Right lobe of liver (tissue), 6 donors: ENCODE measurements at regions not wholly inside any gene's neighbourhood (a gene's known extent, or its start where the extent isn't known, plus 50 kb on each side); places are given as distances from the start of the nearest gene placed in this dataset.

Experiments used
- ATAC-seq, 4 donors: fragments of 200-7000 bp; cut with Tn5 transposase; one replicate each; pipeline ENCODE4 v1.9.1; 2020; ENCODE audit warnings: mild to moderate bottlenecking in 4 of 4, moderate library complexity in 4 of 4
- DNase-seq, 3 donors: peaks; one replicate each; pipeline ENCODE4 v3.0.0-alpha.2; 2020
- H3K27ac ChIP-seq, 3 donors: fragments of 200-600 bp; one replicate each; pipeline ENCODE4 v1.8.0; 2022
- H3K27me3 ChIP-seq, 2 donors: fragments of 200-600 bp; one replicate each; pipeline ENCODE4 v1.8.0; 2022
- H3K36me3 ChIP-seq, 4 donors: fragments of 200-600 bp; sonication (generic) in 1 of 4; one replicate each; pipeline versions ENCODE4 v1.5.1 to v1.8.0; 2017 to 2022; ENCODE audit warnings: control low read depth in 1 of 4
- H3K4me1 ChIP-seq, 4 donors: fragments of 200-600 bp; sonication (generic) in 1 of 4; one replicate each; pipeline versions ENCODE4 v1.5.1 to v1.8.0; 2017 to 2022; ENCODE audit warnings: control low read depth in 1 of 4
- H3K4me3 ChIP-seq, 3 donors: fragments of 200-600 bp; one replicate each; pipeline ENCODE4 v1.8.0; 2022
- H3K9me3 ChIP-seq, 4 donors: fragments of 200-600 bp; sonication (generic) in 1 of 4; one replicate each; pipeline versions ENCODE4 v1.5.1 to v1.8.0; 2017 to 2022; ENCODE audit warnings: control low read depth in 1 of 4
- CTCF ChIP-seq, 4 donors: fragments of 200-600 bp in 3 of 4; fragments of 450-650 bp in 1 of 4; IDR thresholded peaks; one replicate each; pipeline versions ENCODE4 v1.5.1 to v1.8.0; 2016 to 2022; ENCODE audit warnings: antibody characterized with exemption in 4 of 4, mild to moderate bottlenecking in 2 of 4
- POLR2A ChIP-seq: fragments of 450-650 bp; IDR thresholded peaks from one replicate; pipeline ENCODE4 v1.6.1; 2017; ENCODE audit warnings: antibody characterized with exemption, mild to moderate bottlenecking
- WGBS: methylation state at CpG from one replicate; pipeline ENCODE4 v1.1.6; 2018; ENCODE audit warnings: low coverage, low lambda C conversion rate; ENCODE audit not compliant: insufficient coverage; ENCODE audit errors: missing lambda C conversion rate; 5-methylcytosine and 5-hydroxymethylcytosine counted together
- intact Hi-C, 2 donors: fragments of 100-400 bp; cut with DNase I; formaldehyde crosslinking; loops; one replicate each; pipeline versions ENCODE4 v1.11.2 to v1.14.1; 2022
- donor health status: DM: no; HTN: yes; CAD: no.
- donor health status: DM: no; HTN: no; CAD: no.
- donor health status: DM: no; HTN: no; CAD: no.
- donor health status: DM: no; HTN: yes; CAD: no.
- donor health status: DM: no; HTN: yes; CAD: no.

GRCh38 chr2:150788426-150789140, 301.1 kb upstream of the RND3 start:
- TF ChIP-seq POLR2A, result no peak
- TF ChIP-seq CTCF (IDR thresholded peaks at IDR 0.05), result no peak
- H3K27ac ChIP-seq, result no peak overlapping the region
- no peaks in the 10 kb centered on the region for H3K4me1 ChIP-seq
- WGBS, result 89% methylated on average over 3 of the region's 3 CpGs
- H3K27me3 ChIP-seq, result no peaks in the 10 kb centered on the region
- intact Hi-C loops, result no loop called here
- ATAC-seq, result no peak
- no peak overlapping the region for H3K4me3 ChIP-seq
- DNase-seq, result no peak
- H3K9me3 ChIP-seq, result peaks cover 0 to 3% (median 1%) of the 10 kb centered on the region in 4 donors
- no peaks in the 10 kb centered on the region for H3K36me3 ChIP-seq

GRCh38 chr2:150787353-150788093, 300.1 kb upstream of the RND3 start:
- intact Hi-C loops, result no loop called here
- DNase-seq (no peak), ATAC-seq (no peak)
- H3K36me3 ChIP-seq, result no peaks in the 10 kb centered on the region
- no peak overlapping the region for H3K4me3 ChIP-seq
- no peaks in the 10 kb centered on the region for H3K4me1 ChIP-seq
- no peak overlapping the region for H3K27ac ChIP-seq
- 67% methylated on average over 6 of the region's 6 CpGs for WGBS
- H3K9me3 ChIP-seq, result peaks cover 0 to 3% (median 1%) of the 10 kb centered on the region in 4 donors
- H3K27me3 ChIP-seq, result no peaks in the 10 kb centered on the region
- TF ChIP-seq CTCF (IDR thresholded peaks at IDR 0.05) (no peak), POLR2A (no peak)

GRCh38 chr2:150784389-150784788, 296.9 kb upstream of the RND3 start:
- Histone ChIP-seq H3K27me3 (no peaks in the 10 kb centered on the region), H3K4me1 (no peaks in the 10 kb centered on the region), H3K27ac (no peak overlapping the region), H3K9me3 (no peaks in the 10 kb centered on the region), H3K36me3 (no peaks in the 10 kb centered on the region), H3K4me3 (no peak overlapping the region)
- no peak for DNase-seq
- intact Hi-C loops, result no loop called here
- TF ChIP-seq POLR2A (no peak), CTCF (IDR thresholded peaks at IDR 0.05) (no peak)
- 66% methylated on average over 2 of the region's 3 CpGs for WGBS
- peak in 1 of 4 donors; percentile 12 for ATAC-seq

GRCh38 chr2:150783896-150784295, 296.4 kb upstream of the RND3 start:
- H3K36me3 ChIP-seq, result no peaks in the 10 kb centered on the region
- ATAC-seq, result peak in 3 of 4 donors; percentile 16 to 52 (median 28)
- no peak overlapping the region for H3K4me3 ChIP-seq
- no peaks in the 10 kb centered on the region for H3K4me1 ChIP-seq
- DNase-seq, result no peak
- no peak for TF ChIP-seq POLR2A
- WGBS, result 41% methylated on average over 4 of the region's 4 CpGs
- no peaks in the 10 kb centered on the region for H3K27me3 ChIP-seq
- no peak overlapping the region for H3K27ac ChIP-seq
- no peaks in the 10 kb centered on the region for H3K9me3 ChIP-seq
- intact Hi-C loops, result no loop called here

- ATAC-seq (no peak), DNase-seq (no peak)
- Histone ChIP-seq H3K9me3 (no peaks in the 10 kb centered on the region), H3K27me3 (no peaks in the 10 kb centered on the region), H3K36me3 (no peaks in the 10 kb centered on the region), H3K4me3 (no peak overlapping the region), H3K4me1 (no peaks in the 10 kb centered on the region), H3K27ac (no peak overlapping the region)
- intact Hi-C loops, result no loop called here
- TF ChIP-seq CTCF (IDR thresholded peaks at IDR 0.05) (no peak), POLR2A (no peak)
- WGBS, result 76% methylated on average over 3 of the region's 3 CpGs
These were observed 295.5 kb upstream of the RND3 start for GRCh38 chr2:150783015-150783414.
